IgD-negative memory B cell (primary cell): ENCODE measurements at regions not wholly inside any gene's neighbourhood (a gene's known extent, or its start where the extent isn't known, plus 50 kb on each side); places are given as distances from the start of the nearest gene placed in this dataset.

Experiments
- H3K27ac Mint-ChIP-seq, 3 donors: one replicate each; pipeline ENCODE4 v1.8.0; 2020 to 2022; ENCODE audit warnings: mild to moderate bottlenecking in 3 of 3, mixed read lengths in 3 of 3, moderate library complexity in 1 of 3
- H3K27me3 Mint-ChIP-seq: one replicate; pipeline ENCODE4 v1.8.0; 2021; ENCODE audit warnings: mixed read lengths
- H3K36me3 Mint-ChIP-seq: one replicate; pipeline ENCODE4 v1.8.0; 2020; ENCODE audit warnings: mild to moderate bottlenecking, mixed read lengths
- H3K4me1 Mint-ChIP-seq, 3 donors: one replicate each; pipeline ENCODE4 v1.8.0; 2020 to 2022; ENCODE audit warnings: mixed read lengths in 3 of 3, mild to moderate bottlenecking in 1 of 3
- H3K4me3 Mint-ChIP-seq, 4 donors: one replicate each; pipeline ENCODE4 v1.8.0; 2020 to 2022; ENCODE audit warnings: mild to moderate bottlenecking in 4 of 4, mixed read lengths in 4 of 4, moderate library complexity in 3 of 4
- H3K9me3 Mint-ChIP-seq, 3 donors: one replicate each; pipeline ENCODE4 v1.8.0; 2020 to 2021; ENCODE audit warnings: mixed read lengths in 3 of 3, mild to moderate bottlenecking in 1 of 3

GRCh38 chr12:97257726-97258125, 204.9 kb upstream of the RMST start:
- no peaks in the 10 kb centered on the region for H3K4me1 Mint-ChIP-seq
- H3K36me3 Mint-ChIP-seq: no peaks in the 10 kb centered on the region
- H3K27me3 Mint-ChIP-seq: no peaks in the 10 kb centered on the region
- H3K9me3 Mint-ChIP-seq: no peaks in the 10 kb centered on the region
- no peak overlapping the region for H3K27ac Mint-ChIP-seq
- H3K4me3 Mint-ChIP-seq: no peak overlapping the region

- Mint-ChIP-seq H3K9me3 (no peaks in the 10 kb centered on the region), H3K4me1 (no peaks in the 10 kb centered on the region), H3K27ac (no peak overlapping the region), H3K27me3 (no peaks in the 10 kb centered on the region), H3K4me3 (no peak overlapping the region), H3K36me3 (no peaks in the 10 kb centered on the region)
Measured at GRCh38 chr12:97259098-97259497, 203.5 kb upstream of the RMST start.

- H3K27me3 Mint-ChIP-seq: no peaks in the 10 kb centered on the region
- no peak overlapping the region for H3K4me3 Mint-ChIP-seq
- H3K9me3 Mint-ChIP-seq: no peaks in the 10 kb centered on the region
- no peak overlapping the region for H3K27ac Mint-ChIP-seq
- H3K36me3 Mint-ChIP-seq: no peaks in the 10 kb centered on the region
- no peaks in the 10 kb centered on the region for H3K4me1 Mint-ChIP-seq
Measured at GRCh38 chr12:97260786-97261185, 201.8 kb upstream of the RMST start.

DNA sequence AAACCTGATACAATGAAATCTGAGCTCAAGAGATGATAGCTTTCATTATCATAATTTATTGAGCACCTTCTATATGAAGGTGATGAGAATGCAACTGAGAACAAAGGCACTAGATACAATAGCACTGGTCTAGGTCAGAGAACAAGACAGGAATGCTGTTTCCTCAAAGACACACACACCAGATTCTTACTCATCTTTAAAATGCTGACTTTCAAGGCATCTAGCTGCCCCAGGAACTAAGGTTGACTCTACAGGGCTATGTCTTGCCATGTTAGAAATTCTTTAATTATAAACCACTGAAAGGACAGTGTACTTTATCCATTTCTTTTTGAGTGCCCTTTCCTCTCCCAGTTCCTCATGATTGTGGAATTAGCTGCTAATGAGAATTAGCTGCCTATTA, 195.4 kb upstream of the RMST start:
- Mint-ChIP-seq H3K9me3 (peaks cover 0 to 4% (median 0%) of the 10 kb centered on the region in 3 donors), H3K27me3 (no peaks in the 10 kb centered on the region), H3K4me3 (no peak overlapping the region), H3K27ac (no peak overlapping the region), H3K36me3 (no peaks in the 10 kb centered on the region), H3K4me1 (no peaks in the 10 kb centered on the region)

- H3K4me3 Mint-ChIP-seq: no peak overlapping the region
- no peaks in the 10 kb centered on the region for H3K27me3 Mint-ChIP-seq
- H3K4me1 Mint-ChIP-seq: no peaks in the 10 kb centered on the region
- H3K36me3 Mint-ChIP-seq: no peaks in the 10 kb centered on the region
- no peak overlapping the region for H3K27ac Mint-ChIP-seq
- peaks cover 0 to 4% (median 0%) of the 10 kb centered on the region in 3 donors for H3K9me3 Mint-ChIP-seq
Measured at GRCh38 chr12:97267594-97268202, 194.9 kb upstream of the RMST start.

- no peaks in the 10 kb centered on the region for H3K36me3 Mint-ChIP-seq
- H3K4me1 Mint-ChIP-seq: peaks cover 0 to 5% (median 0%) of the 10 kb centered on the region in 3 donors
- H3K27ac Mint-ChIP-seq: no peak overlapping the region
- H3K27me3 Mint-ChIP-seq: peaks cover 10% of the 10 kb centered on the region
- H3K9me3 Mint-ChIP-seq: peaks cover 0 to 4% (median 0%) of the 10 kb centered on the region in 3 donors
- H3K4me3 Mint-ChIP-seq: no peak overlapping the region
Measured at GRCh38 chr12:97272471-97272870, 190.1 kb upstream of the RMST start.

GRCh38 chr12:97274386-97274785, 188.2 kb upstream of the RMST start:
- H3K9me3 Mint-ChIP-seq: no peaks in the 10 kb centered on the region
- peaks cover 10% of the 10 kb centered on the region for H3K27me3 Mint-ChIP-seq
- no peak overlapping the region for H3K4me3 Mint-ChIP-seq
- H3K4me1 Mint-ChIP-seq: peaks cover 0 to 5% (median 0%) of the 10 kb centered on the region in 3 donors
- H3K36me3 Mint-ChIP-seq: no peaks in the 10 kb centered on the region
- no peak overlapping the region for H3K27ac Mint-ChIP-seq

DNA sequence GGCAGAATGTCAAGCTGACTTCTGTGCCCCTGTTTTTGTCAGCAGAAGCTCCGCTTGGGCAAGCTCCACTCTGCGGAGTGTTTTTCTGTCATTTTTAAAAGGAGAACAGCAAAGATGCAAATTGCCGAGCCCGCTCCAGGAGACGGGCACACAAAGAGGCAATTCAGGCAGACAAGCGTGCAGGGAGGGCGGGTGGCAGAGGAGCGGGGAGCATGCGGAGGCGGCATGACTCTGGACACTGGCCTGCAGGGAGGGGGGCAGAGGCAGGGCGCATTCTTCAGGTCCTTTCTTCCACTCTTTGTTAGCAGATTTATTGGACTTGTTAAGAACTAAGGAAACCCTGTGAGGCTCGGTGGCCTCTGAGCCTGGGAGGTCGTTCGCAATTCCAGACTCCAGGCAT, 187.3 kb upstream of the RMST start:
- H3K4me3 Mint-ChIP-seq: peak overlapping the region in 2 of 4 donors; percentile 38 to 69
- H3K27me3 Mint-ChIP-seq: peaks cover 14% of the 10 kb centered on the region
- no peak overlapping the region for H3K27ac Mint-ChIP-seq
- H3K36me3 Mint-ChIP-seq: no peaks in the 10 kb centered on the region
- H3K4me1 Mint-ChIP-seq: peaks cover 0 to 5% (median 0%) of the 10 kb centered on the region in 3 donors
- no peaks in the 10 kb centered on the region for H3K9me3 Mint-ChIP-seq

DNA sequence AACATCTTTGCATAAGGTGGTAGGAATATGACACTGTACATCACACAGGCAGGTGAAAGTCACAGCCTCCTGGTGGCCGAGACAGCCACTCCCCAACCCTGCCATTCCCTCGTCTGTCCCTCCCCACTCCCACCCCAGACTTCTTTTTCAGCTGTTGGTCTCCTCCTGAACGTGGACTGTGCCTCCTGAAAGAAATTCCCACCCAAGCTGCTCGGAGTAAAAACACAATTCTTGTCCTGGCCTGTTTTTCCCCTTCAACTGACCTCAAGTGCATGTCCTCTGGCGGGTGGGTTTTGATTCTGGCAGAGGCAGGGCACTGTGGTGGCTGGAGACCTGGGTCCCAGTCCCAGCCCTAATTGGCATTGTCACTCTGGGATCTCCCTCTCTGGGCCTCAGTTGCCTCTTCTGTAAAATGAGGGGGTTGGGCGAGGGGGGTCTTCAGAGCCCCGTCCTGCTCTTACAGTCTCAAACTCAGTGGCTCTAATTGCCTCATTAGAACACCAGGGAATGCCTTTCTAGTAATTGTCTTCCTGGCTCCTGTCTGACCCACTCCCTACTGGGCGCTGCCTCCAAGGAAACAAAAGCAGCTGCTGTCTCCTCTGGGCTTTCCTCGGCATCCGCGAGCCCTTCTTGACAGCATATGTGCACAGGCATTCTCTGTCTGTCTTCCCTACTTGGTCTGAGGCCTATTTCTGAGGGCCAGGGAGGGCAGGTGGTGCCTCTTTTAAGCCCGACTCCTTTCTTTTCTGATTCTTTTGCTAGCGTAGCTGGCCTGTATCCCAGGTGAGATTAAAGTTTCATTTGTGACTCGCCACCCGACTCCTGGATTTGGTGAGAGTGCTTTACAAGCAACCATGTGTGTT, 186.6 kb upstream of the RMST start:
- Mint-ChIP-seq H3K9me3 (no peaks in the 10 kb centered on the region), H3K36me3 (no peaks in the 10 kb centered on the region), H3K4me1 (peaks cover 0 to 5% (median 0%) of the 10 kb centered on the region in 3 donors), H3K27me3 (peaks cover 16% of the 10 kb centered on the region), H3K27ac (no peak overlapping the region), H3K4me3 (peak overlapping the region in 1 of 4 donors; percentile 90)

DNA sequence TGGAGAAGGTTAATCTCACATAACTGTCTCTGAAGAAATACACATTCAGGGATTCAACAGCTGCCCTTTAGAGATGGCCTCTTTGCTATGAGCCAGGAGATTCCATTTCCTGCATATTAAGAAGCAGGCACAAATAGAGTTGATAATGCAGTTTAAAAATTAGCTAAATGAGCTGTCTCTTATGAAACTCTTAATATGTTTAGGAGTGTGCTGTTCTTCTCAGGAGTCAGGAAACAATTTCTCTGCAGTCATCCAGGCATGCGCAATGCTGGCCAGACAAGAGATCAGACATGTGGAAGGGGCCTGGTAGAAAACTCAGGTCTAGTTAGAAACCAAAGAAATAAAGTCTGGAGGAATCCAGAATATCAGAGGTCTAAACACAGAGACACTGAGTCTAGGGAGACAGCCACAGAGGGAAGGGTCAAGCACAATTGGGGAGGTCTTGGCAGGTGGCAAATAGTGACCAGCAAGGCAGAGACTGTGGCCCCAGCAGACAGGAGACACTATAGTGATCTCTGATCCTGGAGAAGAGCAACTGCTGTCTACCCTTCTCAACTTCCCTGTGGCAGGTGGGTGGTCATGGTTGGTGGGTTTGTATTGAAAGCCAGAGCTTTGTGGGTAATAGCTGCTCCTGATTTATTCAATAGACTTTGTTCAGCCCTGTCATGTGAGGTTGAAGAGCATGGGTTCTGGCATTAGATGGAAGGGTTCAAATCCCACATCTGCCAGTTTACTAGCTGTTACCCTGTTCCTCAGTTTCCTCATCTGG, 185.8 kb upstream of the RMST start:
- Mint-ChIP-seq H3K36me3 (no peaks in the 10 kb centered on the region), H3K4me1 (peaks cover 0 to 5% (median 0%) of the 10 kb centered on the region in 3 donors), H3K9me3 (no peaks in the 10 kb centered on the region), H3K27me3 (peaks cover 16% of the 10 kb centered on the region), H3K27ac (no peak overlapping the region), H3K4me3 (no peak overlapping the region)

DNA sequence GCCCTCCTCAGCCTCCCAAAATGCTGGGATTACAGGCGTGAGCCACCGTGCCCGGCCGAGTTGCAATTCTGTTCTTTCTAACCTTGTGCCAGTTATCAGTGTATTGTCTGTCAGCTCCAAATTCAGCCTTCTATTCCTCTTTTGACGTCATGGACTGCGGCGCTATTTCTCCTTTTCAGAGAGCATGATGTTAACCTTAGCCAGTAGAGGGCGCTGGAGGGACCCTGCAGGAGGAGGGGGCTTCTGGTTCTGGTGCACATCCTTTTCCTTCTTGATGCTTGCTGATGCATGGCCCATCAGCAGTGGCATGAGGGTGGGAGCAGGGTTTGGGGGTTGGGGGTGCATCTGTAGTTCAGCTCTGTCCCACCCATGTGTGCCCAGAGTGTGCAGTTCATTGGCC, 179.3 kb upstream of the RMST start:
- peaks cover 0 to under 1% (median 0%) of the 10 kb centered on the region in 3 donors for H3K4me1 Mint-ChIP-seq
- H3K9me3 Mint-ChIP-seq: no peaks in the 10 kb centered on the region
- H3K27ac Mint-ChIP-seq: no peak overlapping the region
- H3K4me3 Mint-ChIP-seq: no peak overlapping the region
- no peaks in the 10 kb centered on the region for H3K36me3 Mint-ChIP-seq
- peaks cover 6% of the 10 kb centered on the region for H3K27me3 Mint-ChIP-seq

GRCh38 chr12:97288531-97288930, 174.1 kb upstream of the RMST start:
- no peak overlapping the region for H3K27ac Mint-ChIP-seq
- H3K4me3 Mint-ChIP-seq: no peak overlapping the region
- H3K9me3 Mint-ChIP-seq: peaks cover 0 to 2% (median under 1%) of the 10 kb centered on the region in 3 donors
- peaks cover 7 to 25% (median 17%) of the 10 kb centered on the region in 3 donors for H3K4me1 Mint-ChIP-seq
- H3K36me3 Mint-ChIP-seq: no peaks in the 10 kb centered on the region
- H3K27me3 Mint-ChIP-seq: peaks cover 4% of the 10 kb centered on the region

- H3K27ac Mint-ChIP-seq: peak overlapping the region; percentile 3 to 96 (median 87)
- H3K9me3 Mint-ChIP-seq: peaks cover 2 to 15% (median 3%) of the 10 kb centered on the region in 3 donors
- peaks cover 4% of the 10 kb centered on the region for H3K27me3 Mint-ChIP-seq
- peaks cover 7 to 28% (median 17%) of the 10 kb centered on the region in 3 donors for H3K4me1 Mint-ChIP-seq
- peak overlapping the region in 2 of 4 donors; percentile 1 to 12 for H3K4me3 Mint-ChIP-seq
- peaks cover 2% of the 10 kb centered on the region for H3K36me3 Mint-ChIP-seq
Measured at GRCh38 chr12:97292588-97292987, 170.0 kb upstream of the RMST start.

DNA sequence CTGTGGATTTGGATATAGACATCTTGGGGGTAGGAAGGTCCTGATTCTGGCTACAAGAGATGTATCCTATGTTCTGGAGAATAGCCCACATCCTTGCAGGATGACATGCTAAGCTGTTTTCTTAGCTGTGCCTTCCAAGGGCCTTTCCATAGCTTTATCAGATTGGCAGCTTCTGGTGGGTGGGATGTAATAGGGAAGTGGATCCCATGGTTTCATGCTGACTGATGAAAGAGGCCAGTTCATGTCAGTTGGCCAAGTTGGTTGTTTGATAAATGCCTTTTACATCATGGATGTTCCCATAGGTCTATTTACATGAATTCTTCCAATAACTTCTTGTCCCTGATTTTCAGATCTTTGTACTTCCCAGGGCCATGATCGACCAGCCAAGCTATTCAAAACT, 169.1 kb upstream of the RMST start:
- Mint-ChIP-seq H3K9me3 (peaks cover 2 to 15% (median 3%) of the 10 kb centered on the region in 3 donors), H3K4me3 (no peak overlapping the region), H3K4me1 (peaks cover 7 to 26% (median 14%) of the 10 kb centered on the region in 3 donors), H3K36me3 (peaks cover 2% of the 10 kb centered on the region), H3K27me3 (peaks cover 2% of the 10 kb centered on the region), H3K27ac (peak overlapping the region in 1 of 3 donors; percentile 96)

- peaks cover 5% of the 10 kb centered on the region for H3K27me3 Mint-ChIP-seq
Measured at GRCh38 chr12:97299847-97300246, 162.8 kb upstream of the RMST start.

More at GRCh38 chr12:97299847-97300246, 162.8 kb upstream of the RMST start:
- no peak overlapping the region for H3K27ac Mint-ChIP-seq
- H3K9me3 Mint-ChIP-seq: peaks cover 0 to 9% (median 2%) of the 10 kb centered on the region in 3 donors
- peaks cover 0 to 2% (median 2%) of the 10 kb centered on the region in 3 donors for H3K4me1 Mint-ChIP-seq
- H3K36me3 Mint-ChIP-seq: peaks cover 4% of the 10 kb centered on the region
- no peak overlapping the region for H3K4me3 Mint-ChIP-seq
